OCI-LY7 (cell line): ENCODE measurements at regions not wholly inside any gene's neighbourhood (a gene's known extent, or its start where the extent isn't known, plus 50 kb on each side); places are given as distances from the start of the nearest gene placed in this dataset.

ENCODE experiments used
- BruUV-seq: library from RNA; stranded (reverse); fragments of 400-500 nt; replicated peaks from 2 replicates; lab custom pipeline; 2021; lab: Mats Ljungman, UMichigan
- CTCF ChIA-PET: fragments of 300-600 bp; sonication (Branson Sonifier 250); formaldehyde crosslinking; loops from one replicate; lab custom pipeline; 2022; ENCODE audit warnings: antibody characterized with exemption; ENCODE audit not compliant: unreplicated experiment; lab: Charles Lee
- POLR2A ChIA-PET: fragments of 300-600 bp; sonication (Branson Sonifier 250); formaldehyde crosslinking; loops from one replicate; lab custom pipeline; 2022; ENCODE audit warnings: antibody characterized with exemption; lab: Charles Lee
- DNase-seq: peaks from one replicate; pipeline ENCODE4 v3.0.0-alpha.2; 2015; ENCODE audit warnings: low spot score
- H2AFZ ChIP-seq: fragments of 200-600 bp; sonication (generic), shearing (Covaris generic); 2 replicates; pipeline ENCODE4 v1.6.1; 2014; ENCODE audit warnings: mild to moderate bottlenecking, antibody characterized with exemption, low read length, moderate library complexity
- H3K27ac ChIP-seq: fragments of 200-600 bp; sonication (generic); 2 replicates; pipeline ENCODE4 v1.5.1; 2014; ENCODE audit warnings: mixed run types, low read depth, mild to moderate bottlenecking, moderate library complexity, low read length, inconsistent platforms; ENCODE audit not compliant: poor library complexity, severe bottlenecking
- H3K36me3 ChIP-seq: fragments of 200-600 bp; sonication (generic); 2 replicates; pipeline ENCODE4 v1.6.1; 2014; ENCODE audit warnings: mild to moderate bottlenecking, antibody characterized with exemption, low read length, moderate library complexity, mixed read lengths; ENCODE audit not compliant: insufficient read depth
- H3K4me1 ChIP-seq: fragments of 200-600 bp; sonication (generic); 2 replicates; pipeline ENCODE4 v1.5.1; 2014; ENCODE audit warnings: mild to moderate bottlenecking, low read length; ENCODE audit not compliant: insufficient read depth, poor library complexity, severe bottlenecking
- H3K4me2 ChIP-seq: fragments of 200-600 bp; sonication (generic); 2 replicates; pipeline ENCODE4 v1.6.1; 2014; ENCODE audit warnings: mild to moderate bottlenecking, low read length
- H3K4me3 ChIP-seq: fragments of 200-600 bp; sonication (generic); 2 replicates; pipeline ENCODE4 v1.5.1; 2014; ENCODE audit warnings: mild to moderate bottlenecking, low read depth, low read length; ENCODE audit not compliant: poor library complexity, severe bottlenecking
- H3K79me2 ChIP-seq: fragments of 200-600 bp; sonication (generic); 2 replicates; pipeline ENCODE4 v1.6.1; 2016; ENCODE audit warnings: low read depth, mild to moderate bottlenecking, low read length, moderate library complexity, mixed read lengths; ENCODE audit not compliant: insufficient read depth
- H3K9me2 ChIP-seq: fragments of 200-600 bp; sonication (generic); 2 replicates; pipeline ENCODE4 v1.6.1; 2016; ENCODE audit warnings: mild to moderate bottlenecking, low read length, mixed read lengths; ENCODE audit not compliant: insufficient read depth
- H3K9me3 ChIP-seq: fragments of 200-600 bp; sonication (generic); 2 replicates; pipeline ENCODE4 v1.6.1; 2014; ENCODE audit warnings: mild to moderate bottlenecking, mixed run types, low read length, mixed read lengths
- H4K20me1 ChIP-seq: fragments of 200-600 bp; sonication (generic); 2 replicates; pipeline ENCODE4 v1.6.1; 2014; ENCODE audit warnings: mild to moderate bottlenecking, antibody characterized with exemption, low read length, moderate library complexity, mixed read lengths; ENCODE audit not compliant: insufficient read depth
- CTCF ChIP-seq: fragments of 200-600 bp; sonication (generic); conservative IDR thresholded peaks from 2 replicates; pipeline ENCODE4 v1.5.1; 2014; ENCODE audit warnings: mild to moderate bottlenecking, antibody characterized with exemption, low read length, moderate library complexity, mixed read lengths
- EZH2phosphoT487 ChIP-seq: fragments of 200-600 bp; sonication (generic); IDR thresholded peaks from 2 replicates; pipeline ENCODE4 v1.6.1; 2018; ENCODE audit warnings: low read depth, borderline replicate concordance, mild to moderate bottlenecking, mixed run types, antibody characterized with exemption, low read length, moderate library complexity, mixed read lengths
- intact Hi-C: fragments of 100-400 bp; cut with micrococcal nuclease; formaldehyde crosslinking; loops from one replicate; pipeline ENCODE4 v1.10.0; 2022; ENCODE audit not compliant: unreplicated experiment

- no peaks in the 10 kb centered on the region for H3K9me2 ChIP-seq
- BruUV-seq = no TSS peak
- H3K9me3 ChIP-seq = no peaks in the 10 kb centered on the region
- no peak for DNase-seq
- ChIA-PET CTCF (no interaction called here), POLR2A (no interaction called here)
- intact Hi-C loops = no loop called here
- H3K4me1 ChIP-seq = no peaks in the 10 kb centered on the region
- no peak overlapping the region for H3K27ac ChIP-seq
- no peak overlapping the region for H3K4me2 ChIP-seq
- no peak overlapping the region for H3K4me3 ChIP-seq
- H3K36me3 ChIP-seq = no peaks in the 10 kb centered on the region
- H4K20me1 ChIP-seq = no peaks in the 10 kb centered on the region
- H2AFZ ChIP-seq = no peak overlapping the region
- no peaks in the 10 kb centered on the region for H3K79me2 ChIP-seq
- no peak for TF ChIP-seq EZH2phosphoT487
- no peak for TF ChIP-seq CTCF
Measured at GRCh38 chr11:32318071-32319055, 117.0 kb downstream of the WT1 start.

- Histone ChIP-seq H3K36me3 (no peaks in the 10 kb centered on the region), H3K9me2 (no peaks in the 10 kb centered on the region), H3K9me3 (no peaks in the 10 kb centered on the region), H3K4me2 (no peak overlapping the region), H3K4me3 (no peak overlapping the region), H3K4me1 (no peaks in the 10 kb centered on the region), H2AFZ (no peak overlapping the region), H4K20me1 (no peaks in the 10 kb centered on the region), H3K27ac (no peak overlapping the region), H3K79me2 (no peaks in the 10 kb centered on the region)
- POLR2A ChIA-PET = interaction anchor here (1.3 kb wide), 1 partner anchor 33 kb away, joined by 4 read pairs; no protein-coding TSS in a partner anchor
- intact Hi-C loops = loop anchor here (5.0 kb wide), 1 partner anchor 469 kb away; the partner anchor contains the start of gene CCDC73
- BruUV-seq = no TSS peak
- CTCF ChIA-PET = no interaction called here
- TF ChIP-seq EZH2phosphoT487 (no peak), CTCF (peak; percentile 22; the same call in 1 of the 2 replicates)
- no peak for DNase-seq
Measured at GRCh38 chr11:32323814-32324130, 111.6 kb downstream of the WT1 start.

GRCh38 chr11:32325187-32325586 lies 110.2 kb downstream of the WT1 start:
- intact Hi-C loops = no loop called here
- no peak for TF ChIP-seq EZH2phosphoT487
- TF ChIP-seq CTCF = no peak
- no peaks in the 10 kb centered on the region for H3K36me3 ChIP-seq
- CTCF ChIA-PET = no interaction called here
- H3K4me2 ChIP-seq = no peak overlapping the region
- no peaks in the 10 kb centered on the region for H3K9me3 ChIP-seq
- no peaks in the 10 kb centered on the region for H3K4me1 ChIP-seq
- no peak overlapping the region for H3K27ac ChIP-seq
- H3K9me2 ChIP-seq = no peaks in the 10 kb centered on the region
- H4K20me1 ChIP-seq = no peaks in the 10 kb centered on the region
- H3K79me2 ChIP-seq = no peaks in the 10 kb centered on the region
- H3K4me3 ChIP-seq = no peak overlapping the region
- H2AFZ ChIP-seq = no peak overlapping the region
- POLR2A ChIA-PET = interaction anchor here (1.3 kb wide), 1 partner anchor 31 kb away, joined by 4 read pairs; no protein-coding TSS in a partner anchor
- no TSS peak for BruUV-seq
- DNase-seq = no peak
